Liver (tissue), 8 donors: ENCODE measurements at regions not wholly inside any gene's neighbourhood (a gene's known extent, or its start where the extent isn't known, plus 50 kb on each side); places are given as distances from the start of the nearest gene placed in this dataset.
A peak's percentile ranks its signal among the peaks of the same experiment; 100 is the strongest.

Experiments
- DNase-seq: peaks from one replicate; pipeline ENCODE4 v3.0.0-alpha.2; 2017; ENCODE audit warnings: low spot score
- H3K27ac ChIP-seq, 2 donors: one replicate each; pipeline ENCODE4 v1.7.0; 2013; ENCODE audit warnings: inconsistent platforms in 2 of 2, low read length in 2 of 2, control low read depth in 1 of 2, low read depth in 1 of 2, mild to moderate bottlenecking in 1 of 2
- H3K27me3 ChIP-seq, 4 donors: one replicate each; pipeline versions ENCODE4 v1.6.1 to v1.7.0; 2013; ENCODE audit warnings: low read length in 3 of 4, inconsistent platforms in 1 of 4, mild to moderate bottlenecking in 1 of 4, moderate library complexity in 1 of 4; ENCODE audit not compliant: control insufficient read depth in 4 of 4, insufficient read depth in 4 of 4
- H3K36me3 ChIP-seq, 4 donors: one replicate each; pipeline versions ENCODE4 v1.6.1 to v1.7.0; 2013; ENCODE audit warnings: low read length in 3 of 4, mild to moderate bottlenecking in 3 of 4, low read depth in 1 of 4, moderate library complexity in 1 of 4; ENCODE audit not compliant: control insufficient read depth in 4 of 4, insufficient read depth in 3 of 4
- H3K4me1 ChIP-seq, 4 donors: one replicate each; pipeline versions ENCODE4 v1.6.1 to v1.7.0; 2013; ENCODE audit warnings: low read length in 3 of 4, mild to moderate bottlenecking in 3 of 4, moderate library complexity in 1 of 4; ENCODE audit not compliant: control insufficient read depth in 4 of 4, insufficient read depth in 4 of 4
- H3K4me3 ChIP-seq, 3 donors: one replicate each; pipeline versions ENCODE4 v1.6.1 to v1.7.0; 2013; ENCODE audit warnings: low read length in 3 of 3, control low read depth in 1 of 3, low read depth in 1 of 3, mild to moderate bottlenecking in 1 of 3
- H3K9ac ChIP-seq, 2 donors: one replicate each; pipeline ENCODE4 v1.7.0; 2013; ENCODE audit warnings: low read length in 2 of 2, mild to moderate bottlenecking in 2 of 2, moderate library complexity in 2 of 2, control low read depth in 1 of 2, low read depth in 1 of 2
- H3K9me3 ChIP-seq, 4 donors: one replicate each; pipeline versions ENCODE4 v1.6.1 to v1.7.0; 2013; ENCODE audit warnings: low read length in 3 of 4; ENCODE audit not compliant: control insufficient read depth in 4 of 4
- ATF3 ChIP-seq: IDR thresholded peaks from 2 replicates; pipeline ENCODE4 v1.6.1; 2016; ENCODE audit warnings: antibody characterized with exemption
- CTCF ChIP-seq: fragments of 150-350 bp; IDR thresholded peaks from 2 replicates; pipeline ENCODE4 v1.5.1; 2017; ENCODE audit warnings: improper control_type of control experiment, low read depth, low read length; ENCODE audit not compliant: missing input control
- EGR1 ChIP-seq, 2 donors: IDR thresholded peaks; 2 replicates each; pipeline ENCODE4 v1.6.1; 2016 to 2018; ENCODE audit warnings: antibody characterized with exemption in 2 of 2, low read depth in 2 of 2
- FOXA1 ChIP-seq: IDR thresholded peaks from 2 replicates; pipeline ENCODE4 v1.6.1; 2016; ENCODE audit warnings: antibody characterized with exemption
- GABPA ChIP-seq, 2 donors: IDR thresholded peaks in 1 of 2; conservative IDR thresholded peaks in 1 of 2; 2 replicates each; pipeline ENCODE4 v1.6.1; 2016; ENCODE audit warnings: antibody characterized with exemption in 2 of 2, mild to moderate bottlenecking in 1 of 2, moderate library complexity in 1 of 2
- HNF4A ChIP-seq, 2 donors: conservative IDR thresholded peaks; 2 replicates each; pipeline ENCODE4 v1.6.1; 2016; ENCODE audit warnings: antibody characterized with exemption in 2 of 2, mild to moderate bottlenecking in 2 of 2
- HNF4G ChIP-seq: IDR thresholded peaks from 2 replicates; pipeline ENCODE4 v1.6.1; 2016; ENCODE audit warnings: antibody characterized with exemption
- JUND ChIP-seq, 2 donors: IDR thresholded peaks; 2 replicates each; pipeline ENCODE4 v1.6.1; 2016; ENCODE audit warnings: antibody characterized with exemption in 2 of 2
- MAX ChIP-seq: IDR thresholded peaks from 2 replicates; pipeline ENCODE4 v1.6.1; 2016; ENCODE audit warnings: antibody characterized with exemption
- NR2F2 ChIP-seq: IDR thresholded peaks from 2 replicates; pipeline ENCODE4 v1.6.1; 2016; ENCODE audit warnings: antibody characterized with exemption
- RAD21 ChIP-seq, 2 donors: IDR thresholded peaks; 2 replicates each; pipeline ENCODE4 v1.6.1; 2016; ENCODE audit warnings: antibody characterized with exemption in 2 of 2, mild to moderate bottlenecking in 2 of 2
- REST ChIP-seq: IDR thresholded peaks from 2 replicates; pipeline ENCODE4 v1.6.1; 2016; ENCODE audit warnings: antibody characterized with exemption, mild to moderate bottlenecking
- RXRA ChIP-seq, 2 donors: IDR thresholded peaks; 2 replicates each; pipeline ENCODE4 v1.6.1; 2017 to 2018; ENCODE audit warnings: antibody characterized with exemption in 2 of 2, mild to moderate bottlenecking in 1 of 2
- SP1 ChIP-seq: IDR thresholded peaks from 2 replicates; pipeline ENCODE4 v1.6.1; 2018; ENCODE audit warnings: antibody characterized with exemption, mild to moderate bottlenecking
- TAF1 ChIP-seq: conservative IDR thresholded peaks from 2 replicates; pipeline ENCODE4 v1.6.1; 2016; ENCODE audit warnings: antibody characterized with exemption, mild to moderate bottlenecking
- YY1 ChIP-seq: IDR thresholded peaks from 2 replicates; pipeline ENCODE4 v1.6.1; 2016; ENCODE audit warnings: antibody characterized with exemption, mild to moderate bottlenecking
- ZBTB33 ChIP-seq: IDR thresholded peaks from 2 replicates; pipeline ENCODE4 v1.6.1; 2016; ENCODE audit warnings: antibody characterized with exemption
- WGBS: extraction: QIAGEN DNeasy Blood & Tissue Kit; methylation state at CpG from one replicate; pipeline ENCODE4 v1.1.7; 2013; 5-methylcytosine and 5-hydroxymethylcytosine counted together
- donor health status: healthy.
- donor health status: healthy.
- donor health status: healthy.
- donor health status: healthy.
- donor health status: healthy.

GRCh38 chr5:142514196-142514595 lies 171.7 kb downstream of the FGF1 start (continued):
- TF ChIP-seq REST (no peak), YY1 (no peak), NR2F2 (no peak), SP1 (no peak)

- peak; percentile 65 for TF ChIP-seq ATF3
- peak; percentile 81 for TF ChIP-seq SP1
- TF ChIP-seq GABPA (IDR thresholded peaks at IDR 0.05 in 1 of 2, conservative IDR thresholded peaks at IDR 0.05 in 1 of 2), result no peak
- peak in 1 of 2 donors; percentile 41 for TF ChIP-seq EGR1 (IDR thresholded peaks at IDR 0.05; ENCODE audit: low read depth in 2 of 2)
- peak; percentile 72 to 82 for TF ChIP-seq JUND (IDR thresholded peaks at IDR 0.05)
- peak; percentile 54 for TF ChIP-seq MAX
- no peak for TF ChIP-seq TAF1
- TF ChIP-seq FOXA1, result no peak
- TF ChIP-seq RAD21 (IDR thresholded peaks at IDR 0.05), result peak; percentile 36 to 38
- peak; percentile 33 for TF ChIP-seq ZBTB33
- TF ChIP-seq CTCF, result no peak
- TF ChIP-seq REST, result peak; percentile 47
- TF ChIP-seq HNF4A (conservative IDR thresholded peaks at IDR 0.05), result peak; percentile 85 to 90
- TF ChIP-seq RXRA (IDR thresholded peaks at IDR 0.05), result peak; percentile 61 to 83
- peak; percentile 36 for TF ChIP-seq NR2F2
- peak; percentile 41 for TF ChIP-seq HNF4G
- TF ChIP-seq YY1, result peak; percentile 71
- H3K4me1 ChIP-seq, result peaks cover 9 to 45% (median 27%) of the 10 kb centered on the region in 4 donors
- no peak overlapping the region for H3K4me3 ChIP-seq
- DNase-seq, result no peak
- H3K27me3 ChIP-seq, result no peaks in the 10 kb centered on the region
- peaks cover 0 to 1% (median 0%) of the 10 kb centered on the region in 4 donors for H3K9me3 ChIP-seq
- WGBS, result 47% methylated on average over 16 of the region's 16 CpGs
- H3K9ac ChIP-seq, result peak overlapping the region in 1 of 2 donors; percentile 13
- H3K36me3 ChIP-seq, result no peaks in the 10 kb centered on the region
- peak overlapping the region; percentile 76 to 94 for H3K27ac ChIP-seq
Observed at GRCh38 chr5:142512043-142513042, 173.5 kb downstream of the FGF1 start.
